Neural cell (in vitro differentiated cells): ENCODE measurements at regions not wholly inside any gene's neighbourhood (a gene's known extent, or its start where the extent isn't known, plus 50 kb on each side); places are given as distances from the start of the nearest gene placed in this dataset.

Experiments
- H2AFZ ChIP-seq: fragments of 200-600, 300-800 bp; sonication (generic), shearing (Covaris generic); 2 replicates; pipeline ENCODE4 v1.6.0; 2014; ENCODE audit warnings: low read depth, mild to moderate bottlenecking, antibody characterized with exemption, low read length, moderate library complexity
- H3F3A ChIP-seq: fragments of 200-600 bp; shearing (Covaris generic); 2 replicates; pipeline ENCODE4 v1.6.1; 2016; ENCODE audit warnings: mild to moderate bottlenecking, moderate library complexity, mixed read lengths, antibody characterized with exemption, low read length; ENCODE audit not compliant: insufficient read depth, poor library complexity, severe bottlenecking
- H3K27ac ChIP-seq: fragments of 200-600, 300-800 bp; sonication (generic), shearing (Covaris generic); 2 replicates; pipeline ENCODE4 v1.5.1; 2014; ENCODE audit warnings: mild to moderate bottlenecking, low read length, moderate library complexity
- H3K27me3 ChIP-seq: fragments of 300-800, 200-600 bp; sonication (generic), shearing (Covaris generic); 2 replicates; pipeline ENCODE4 v1.6.0; 2014; ENCODE audit warnings: mild to moderate bottlenecking, low read depth, low read length, moderate library complexity; ENCODE audit not compliant: insufficient read depth
- H3K36me3 ChIP-seq: fragments of 300-800, 200-600 bp; sonication (generic), shearing (Covaris generic); 2 replicates; pipeline ENCODE4 v1.5.1; 2014; ENCODE audit warnings: mild to moderate bottlenecking, antibody characterized with exemption, low read length, moderate library complexity; ENCODE audit not compliant: insufficient read depth
- H3K4me2 ChIP-seq: fragments of 300-800, 200-600 bp; sonication (generic), shearing (Covaris generic); 2 replicates; pipeline ENCODE4 v1.6.0; 2014; ENCODE audit warnings: mild to moderate bottlenecking, low read length
- H3K4me3 ChIP-seq: fragments of 300-800, 200-600 bp; sonication (generic), shearing (Covaris generic); 2 replicates; pipeline ENCODE4 v1.5.1; 2014; ENCODE audit warnings: mild to moderate bottlenecking, low read length, moderate library complexity
- H3K79me2 ChIP-seq: fragments of 200-600 bp; shearing (Covaris generic); replicated peaks from 2 replicates; pipeline ENCODE4 v1.6.0; 2014; ENCODE audit warnings: mild to moderate bottlenecking, low read length, moderate library complexity; ENCODE audit not compliant: insufficient read depth
- H3K9ac ChIP-seq: fragments of 300-800, 200-600 bp; sonication (generic), shearing (Covaris generic); 2 replicates; pipeline ENCODE4 v1.6.1; 2016; ENCODE audit warnings: mild to moderate bottlenecking, low read length, mixed read lengths
- H3K9me2 ChIP-seq: fragments of 200-600 bp; shearing (Covaris generic); 2 replicates; pipeline ENCODE4 v1.6.1; 2016; ENCODE audit warnings: mild to moderate bottlenecking, low read length, mixed read lengths; ENCODE audit not compliant: insufficient read depth
- H3K9me3 ChIP-seq: fragments of 200-600, 300-800 bp; sonication (generic), shearing (Covaris generic); 2 replicates; pipeline ENCODE4 v1.6.1; 2016; ENCODE audit warnings: mild to moderate bottlenecking, mixed run types, low read length, moderate library complexity, mixed read lengths
- H4K20me1 ChIP-seq: fragments of 200-600 bp; shearing (Covaris generic); 2 replicates; pipeline ENCODE4 v1.6.1; 2016; ENCODE audit warnings: mild to moderate bottlenecking, mixed run types; ENCODE audit not compliant: insufficient read depth
- CTCF ChIP-seq: fragments of 450-650 bp; IDR thresholded peaks from 2 replicates; pipeline ENCODE4 v1.5.1; 2014; ENCODE audit warnings: antibody characterized with exemption, mild to moderate bottlenecking, moderate library complexity; ENCODE audit not compliant: poor library complexity, severe bottlenecking
- EP300 ChIP-seq: fragments of 450-650 bp; conservative IDR thresholded peaks from 2 replicates; pipeline ENCODE4 v1.6.1; 2014; ENCODE audit warnings: antibody characterized with exemption, mild to moderate bottlenecking, moderate library complexity; ENCODE audit not compliant: poor library complexity, severe bottlenecking
- EZH2 ChIP-seq: fragments of 200-600, 300-800 bp; shearing (Covaris generic), sonication (generic); IDR thresholded peaks from 2 replicates; pipeline ENCODE4 v1.6.1; 2014; ENCODE audit warnings: antibody characterized with exemption, low read length, borderline replicate concordance, mild to moderate bottlenecking; ENCODE audit not compliant: insufficient read depth, poor library complexity, severe bottlenecking
- MXI1 ChIP-seq: fragments of 450-650 bp; conservative IDR thresholded peaks from 2 replicates; pipeline ENCODE4 v1.6.1; 2014; ENCODE audit warnings: antibody characterized with exemption, mild to moderate bottlenecking; ENCODE audit not compliant: poor library complexity, severe bottlenecking
- POLR2AphosphoS5 ChIP-seq: IDR thresholded peaks from 2 replicates; pipeline ENCODE4 v1.6.1; 2012
- SMC3 ChIP-seq: fragments of 450-650 bp; conservative IDR thresholded peaks from 2 replicates; pipeline ENCODE4 v1.6.1; 2014; ENCODE audit warnings: antibody characterized with exemption, mild to moderate bottlenecking, moderate library complexity; ENCODE audit not compliant: poor library complexity
- TAF1 ChIP-seq: IDR thresholded peaks from 2 replicates; pipeline ENCODE4 v1.6.1; 2012; ENCODE audit warnings: low read depth
- TF ChIP-seq, protein P1 (sequence below): IDR thresholded peaks from 2 replicates; pipeline ENCODE4 v1.6.1; 2012; ENCODE audit warnings: borderline replicate concordance

GRCh38 chr5:12269164-12269563 is 364.9 kb upstream of the CTNND2 start:
- H3K4me2 ChIP-seq: peak overlapping the region; percentile 39

GRCh38 chr5:12258549-12258948 is 354.3 kb upstream of the CTNND2 start:
- Histone ChIP-seq H3F3A (no peaks in the 10 kb centered on the region), H3K4me2 (no peak overlapping the region), H3K27ac (peak overlapping the region; percentile 11), H3K4me3 (no peak overlapping the region), H4K20me1 (no peaks in the 10 kb centered on the region), H3K27me3 (no peaks in the 10 kb centered on the region), H3K9me3 (no peaks in the 10 kb centered on the region), H2AFZ (no peak overlapping the region), H3K79me2 (no peaks in the 10 kb centered on the region), H3K36me3 (no peaks in the 10 kb centered on the region), H3K9me2 (no peaks in the 10 kb centered on the region), H3K9ac (no peak overlapping the region)
- TF ChIP-seq EZH2 (no peak), MXI1 (no peak), POLR2AphosphoS5 (peak; percentile 29), TAF1 (no peak), EP300 (no peak), CTCF (no peak), SMC3 (no peak)
- TF ChIP-seq, protein P1, sequence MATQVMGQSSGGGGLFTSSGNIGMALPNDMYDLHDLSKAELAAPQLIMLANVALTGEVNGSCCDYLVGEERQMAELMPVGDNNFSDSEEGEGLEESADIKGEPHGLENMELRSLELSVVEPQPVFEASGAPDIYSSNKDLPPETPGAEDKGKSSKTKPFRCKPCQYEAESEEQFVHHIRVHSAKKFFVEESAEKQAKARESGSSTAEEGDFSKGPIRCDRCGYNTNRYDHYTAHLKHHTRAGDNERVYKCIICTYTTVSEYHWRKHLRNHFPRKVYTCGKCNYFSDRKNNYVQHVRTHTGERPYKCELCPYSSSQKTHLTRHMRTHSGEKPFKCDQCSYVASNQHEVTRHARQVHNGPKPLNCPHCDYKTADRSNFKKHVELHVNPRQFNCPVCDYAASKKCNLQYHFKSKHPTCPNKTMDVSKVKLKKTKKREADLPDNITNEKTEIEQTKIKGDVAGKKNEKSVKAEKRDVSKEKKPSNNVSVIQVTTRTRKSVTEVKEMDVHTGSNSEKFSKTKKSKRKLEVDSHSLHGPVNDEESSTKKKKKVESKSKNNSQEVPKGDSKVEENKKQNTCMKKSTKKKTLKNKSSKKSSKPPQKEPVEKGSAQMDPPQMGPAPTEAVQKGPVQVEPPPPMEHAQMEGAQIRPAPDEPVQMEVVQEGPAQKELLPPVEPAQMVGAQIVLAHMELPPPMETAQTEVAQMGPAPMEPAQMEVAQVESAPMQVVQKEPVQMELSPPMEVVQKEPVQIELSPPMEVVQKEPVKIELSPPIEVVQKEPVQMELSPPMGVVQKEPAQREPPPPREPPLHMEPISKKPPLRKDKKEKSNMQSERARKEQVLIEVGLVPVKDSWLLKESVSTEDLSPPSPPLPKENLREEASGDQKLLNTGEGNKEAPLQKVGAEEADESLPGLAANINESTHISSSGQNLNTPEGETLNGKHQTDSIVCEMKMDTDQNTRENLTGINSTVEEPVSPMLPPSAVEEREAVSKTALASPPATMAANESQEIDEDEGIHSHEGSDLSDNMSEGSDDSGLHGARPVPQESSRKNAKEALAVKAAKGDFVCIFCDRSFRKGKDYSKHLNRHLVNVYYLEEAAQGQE: no peak

More at GRCh38 chr5:12269164-12269563, 364.9 kb upstream of the CTNND2 start:
- Histone ChIP-seq H3K9me2 (no peaks in the 10 kb centered on the region), H3K36me3 (no peaks in the 10 kb centered on the region), H3F3A (no peaks in the 10 kb centered on the region), H3K9me3 (no peaks in the 10 kb centered on the region), H3K79me2 (no peaks in the 10 kb centered on the region), H3K9ac (no peak overlapping the region), H3K27ac (no peak overlapping the region), H2AFZ (no peak overlapping the region), H3K27me3 (no peaks in the 10 kb centered on the region), H4K20me1 (no peaks in the 10 kb centered on the region), H3K4me3 (peak overlapping the region; percentile 3)
- peak; percentile 81 for TF ChIP-seq EP300
- TF ChIP-seq, protein P1: no peak
- TF ChIP-seq POLR2AphosphoS5: peak; percentile 68
